ENCODE measurements at regions not wholly inside any gene's neighbourhood (a gene's known extent, or its start where the extent isn't known, plus 50 kb on each side); places are given as distances from the start of the nearest gene placed in this dataset.
"Not testable (repeated sequence)": the region's sequence is repeated elsewhere in the genome, so short reads cannot be mapped to it uniquely, and the experiment has no call there.

GRCh38 chr1:43090812-43091211 lies 81.3 kb downstream of the EBNA1BP2 start:
- TF ChIP-seq CTCF, POLR2A (IDR thresholded peaks at IDR 0.05): not testable (repeated sequence)
